Adrenal gland (tissue), 9 donors: ENCODE measurements at regions not wholly inside any gene's neighbourhood (a gene's known extent, or its start where the extent isn't known, plus 50 kb on each side); places are given as distances from the start of the nearest gene placed in this dataset.

Experiments used
- DNase-seq, 7 donors: peaks; one replicate each; pipeline ENCODE4 v3.0.0-alpha.2; 2019 to 2020
- H3K27ac ChIP-seq, 5 donors: fragments of 200-600 bp; sonication (generic) in 4 of 5; 1 replicate in 3 of 5; 2 replicates in 2 of 5; pipeline versions ENCODE4 v1.5.1 to v1.8.0; 2016 to 2020; ENCODE audit warnings: mild to moderate bottlenecking in 1 of 5
- H3K27me3 ChIP-seq: fragments of 200-600 bp; 2 replicates; pipeline ENCODE4 v1.8.0; 2021
- H3K36me3 ChIP-seq, 2 donors: fragments of 200-600 bp; replicated peaks in 1 of 2; 1 replicate in 1 of 2; 2 replicates in 1 of 2; pipeline versions ENCODE4 v1.5.1 to v1.8.0; 2018 to 2022
- H3K4me1 ChIP-seq, 2 donors: fragments of 200-600 bp; replicated peaks in 1 of 2; 1 replicate in 1 of 2; 2 replicates in 1 of 2; pipeline versions ENCODE4 v1.5.1 to v1.8.0; 2018 to 2021
- H3K4me3 ChIP-seq, 4 donors: fragments of 200-600 bp; sonication (generic) in 3 of 4; one replicate each; pipeline ENCODE4 v1.5.1; 2016 to 2018
- H3K9me3 ChIP-seq, 3 donors: fragments of 200-600 bp; sonication (generic) in 1 of 3; replicated peaks in 1 of 3; 1 replicate in 2 of 3; 2 replicates in 1 of 3; pipeline versions ENCODE4 v1.5.1 to v1.8.0; 2016 to 2021
- CTCF ChIP-seq, 6 experiments: fragments of 450-650 bp in 4 of 6; fragments of 200-600 bp in 2 of 6; sonication (generic) in 1 of 6; IDR thresholded peaks; 1 replicate in 5 of 6; 2 replicates in 1 of 6; pipeline versions ENCODE4 v1.5.1 to v1.8.0; 2016 to 2021; ENCODE audit warnings: antibody characterized with exemption in 6 of 6, mild to moderate bottlenecking in 2 of 6, moderate library complexity in 1 of 6
- POLR2A ChIP-seq, 2 donors: fragments of 450-650 bp; IDR thresholded peaks; one replicate each; pipeline ENCODE4 v1.6.1; 2017; ENCODE audit warnings: antibody characterized with exemption in 2 of 2, mild to moderate bottlenecking in 2 of 2, moderate library complexity in 1 of 2
- WGBS, 4 donors: extraction: QIAGEN DNeasy Blood & Tissue Kit in 2 of 4; methylation state at CpG; one replicate each; pipeline versions ENCODE4 v1.1.5 to v1.1.7; 2013 to 2017; 5-methylcytosine and 5-hydroxymethylcytosine counted together
- intact Hi-C, 2 donors: fragments of 100-400 bp; cut with DNase I; formaldehyde crosslinking; loops; one replicate each; pipeline versions ENCODE4 v1.14.1 to v1.15.0; 2022 to 2023
- donor health status: healthy with polysubstance abuse.
- donor health status: Bipolar disorder and iron deficiency.
- donor health status: DM: yes; HTN: yes; CAD: no.
- donor health status: DM: no; HTN: no; CAD: no.
- donor health status: DM: no; HTN: no; CAD: no.

DNA sequence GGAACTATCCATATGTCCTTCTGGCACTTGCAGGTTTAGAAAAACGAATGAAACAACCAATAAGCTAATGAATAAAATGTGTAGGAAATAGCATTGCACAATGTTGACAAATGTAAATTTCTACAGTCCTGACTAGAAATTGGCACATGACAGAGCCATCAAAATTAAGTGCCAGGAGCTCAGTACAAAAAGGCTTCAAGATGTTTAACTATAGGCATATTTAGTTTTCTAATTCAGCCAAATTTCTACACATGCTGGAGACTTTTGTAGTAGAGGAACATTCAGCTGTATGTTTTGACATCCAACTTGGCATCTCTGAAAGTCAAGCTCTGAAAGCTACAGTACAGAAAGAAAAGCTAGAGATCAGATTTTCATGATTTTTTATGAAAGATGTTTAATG lies 1999.4 kb upstream of the AGA start:
- H3K4me3 ChIP-seq: no peak overlapping the region
- DNase-seq: no peak
- TF ChIP-seq POLR2A (IDR thresholded peaks at IDR 0.05) (no peak), CTCF (IDR thresholded peaks at IDR 0.05) (no peak)
- H3K4me1 ChIP-seq: no peaks in the 10 kb centered on the region
- intact Hi-C loops: no loop called here
- H3K9me3 ChIP-seq: no peaks in the 10 kb centered on the region
- H3K36me3 ChIP-seq: no peaks in the 10 kb centered on the region
- H3K27ac ChIP-seq: no peak overlapping the region
- no peaks in the 10 kb centered on the region for H3K27me3 ChIP-seq
- WGBS, 4 donors: 30 to 43% (median 39%) methylated on average over 1 of the region's 1 CpG

GRCh38 chr4:179447308-179447707 lies 2005.1 kb upstream of the AGA start:
- DNase-seq: no peak
- Histone ChIP-seq H3K4me3 (no peak overlapping the region), H3K36me3 (no peaks in the 10 kb centered on the region), H3K27me3 (no peaks in the 10 kb centered on the region), H3K27ac (no peak overlapping the region), H3K4me1 (no peaks in the 10 kb centered on the region), H3K9me3 (no peaks in the 10 kb centered on the region)
- 30 to 70% (median 46%) methylated on average over 2 of the region's 2 CpGs for WGBS, 4 donors
- TF ChIP-seq CTCF (IDR thresholded peaks at IDR 0.05) (no peak), POLR2A (IDR thresholded peaks at IDR 0.05) (no peak)
- intact Hi-C loops: no loop called here

GRCh38 chr4:179465131-179465797 lies 2023.0 kb upstream of the AGA start:
- Histone ChIP-seq H3K27me3 (no peaks in the 10 kb centered on the region), H3K9me3 (no peaks in the 10 kb centered on the region), H3K4me1 (no peaks in the 10 kb centered on the region), H3K27ac (no peak overlapping the region), H3K4me3 (no peak overlapping the region), H3K36me3 (no peaks in the 10 kb centered on the region)
- 75 to 84% (median 80%) methylated on average over 8 of the region's 8 CpGs for WGBS, 4 donors
- TF ChIP-seq POLR2A (IDR thresholded peaks at IDR 0.05): no peak
- TF ChIP-seq CTCF (IDR thresholded peaks at IDR 0.05): no peak
- intact Hi-C loops: no loop called here
- DNase-seq: no peak

DNA sequence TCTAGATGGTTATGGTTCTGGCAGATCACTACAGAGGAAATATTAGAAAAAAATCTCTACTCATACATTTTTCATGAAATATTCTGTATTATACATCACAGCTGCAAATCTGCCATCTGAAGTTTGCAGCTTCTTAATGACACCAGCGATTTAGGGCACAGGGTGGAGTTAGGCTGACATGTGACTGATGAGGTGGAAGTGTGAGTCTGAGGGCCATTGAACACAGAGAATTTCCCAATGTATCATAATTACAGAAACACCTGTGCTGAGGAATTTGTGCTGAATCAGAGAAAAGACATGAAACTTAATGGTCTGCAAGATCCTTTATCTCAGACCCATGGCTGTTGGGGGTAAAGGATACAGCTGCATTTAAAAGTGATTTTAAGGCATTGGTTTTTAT lies 2025.6 kb upstream of the AGA start:
- no peak overlapping the region for H3K4me3 ChIP-seq
- H3K27ac ChIP-seq: no peak overlapping the region
- TF ChIP-seq POLR2A (IDR thresholded peaks at IDR 0.05) (no peak), CTCF (IDR thresholded peaks at IDR 0.05) (no peak)
- H3K4me1 ChIP-seq: no peaks in the 10 kb centered on the region
- H3K27me3 ChIP-seq: no peaks in the 10 kb centered on the region
- 53 to 66% (median 60%) methylated on average over 1 of the region's 1 CpG for WGBS, 4 donors
- intact Hi-C loops: no loop called here
- no peak for DNase-seq
- no peaks in the 10 kb centered on the region for H3K9me3 ChIP-seq
- H3K36me3 ChIP-seq: no peaks in the 10 kb centered on the region
